RWPE2 (cell line): ENCODE measurements at regions not wholly inside any gene's neighbourhood (a gene's known extent, or its start where the extent isn't known, plus 50 kb on each side); places are given as distances from the start of the nearest gene placed in this dataset.
A peak's percentile ranks its signal among the peaks of the same experiment; 100 is the strongest.

Experiments
- ATAC-seq: fragments of 200-7000 bp; cut with Tn5 transposase; 3 replicates; pipeline ENCODE4 v1.9.1; 2021; ENCODE audit warnings: low read depth
- DNase-seq: peaks from one replicate; pipeline ENCODE4 v3.0.0-alpha.2; 2020; ENCODE audit warnings: low spot score
- H3K27ac ChIP-seq: fragments of 450-650 bp; 2 replicates; pipeline ENCODE4 v1.5.1; 2017; ENCODE audit warnings: mild to moderate bottlenecking; ENCODE audit not compliant: poor library complexity, severe bottlenecking
- H3K27me3 ChIP-seq: fragments of 250-450 bp; sonication (Bioruptor Pico); 2 replicates; pipeline ENCODE4 v1.5.1; 2021; ENCODE audit warnings: mild to moderate bottlenecking, moderate library complexity; ENCODE audit not compliant: insufficient read depth, poor library complexity, severe bottlenecking
- H3K36me3 ChIP-seq: fragments of 250-450 bp; sonication (Bioruptor Pico); 2 replicates; pipeline ENCODE4 v1.5.1; 2020; ENCODE audit warnings: low read depth, mild to moderate bottlenecking, moderate library complexity
- H3K4me1 ChIP-seq: fragments of 250-450 bp; sonication (Bioruptor Pico); 2 replicates; pipeline ENCODE4 v1.5.1; 2021; ENCODE audit warnings: mild to moderate bottlenecking, moderate library complexity; ENCODE audit not compliant: insufficient read depth, poor library complexity, severe bottlenecking
- H3K4me3 ChIP-seq: fragments of 250-450 bp; sonication (Bioruptor Pico); 2 replicates; pipeline ENCODE4 v1.5.1; 2021; ENCODE audit warnings: mild to moderate bottlenecking, moderate library complexity; ENCODE audit not compliant: severe bottlenecking
- H3K9me3 ChIP-seq: fragments of 250-450 bp; sonication (Bioruptor Pico); 2 replicates; pipeline ENCODE4 v1.5.1; 2021; ENCODE audit warnings: mild to moderate bottlenecking, moderate library complexity; ENCODE audit not compliant: severe bottlenecking
- TF ChIP-seq, protein P1 (sequence below): fragments of 450-650 bp; IDR thresholded peaks from one replicate; pipeline ENCODE4 v1.5.1; 2017; ENCODE audit warnings: mild to moderate bottlenecking, moderate library complexity; ENCODE audit not compliant: poor library complexity, severe bottlenecking

DNA sequence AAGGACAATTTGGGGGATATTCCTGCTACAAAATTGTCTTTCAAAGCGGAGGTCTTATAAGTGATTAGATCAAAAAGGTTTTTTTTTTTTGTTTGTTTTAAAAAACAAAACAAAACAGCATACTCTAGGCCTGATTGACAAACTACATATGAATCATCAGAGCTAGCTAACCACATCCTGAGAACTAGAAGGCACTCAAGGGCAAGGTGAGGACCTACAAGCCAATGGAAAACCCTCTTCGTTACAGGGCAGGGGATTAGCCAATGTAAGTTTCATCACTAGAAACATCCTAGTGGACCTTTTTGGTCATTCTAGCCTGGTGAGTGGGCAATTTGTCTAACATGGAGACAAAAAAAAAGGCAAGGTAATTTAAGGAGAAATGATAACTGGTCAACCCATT lies 428.6 kb downstream of the RFC3 start:
- Histone ChIP-seq H3K27me3 (no peaks in the 10 kb centered on the region), H3K4me1 (peaks cover 20% of the 10 kb centered on the region), H3K27ac (peak overlapping the region; percentile 44), H3K36me3 (no peaks in the 10 kb centered on the region), H3K9me3 (no peaks in the 10 kb centered on the region), H3K4me3 (no peak overlapping the region)
- peak; percentile 98 for ATAC-seq
- TF ChIP-seq, protein P1, sequence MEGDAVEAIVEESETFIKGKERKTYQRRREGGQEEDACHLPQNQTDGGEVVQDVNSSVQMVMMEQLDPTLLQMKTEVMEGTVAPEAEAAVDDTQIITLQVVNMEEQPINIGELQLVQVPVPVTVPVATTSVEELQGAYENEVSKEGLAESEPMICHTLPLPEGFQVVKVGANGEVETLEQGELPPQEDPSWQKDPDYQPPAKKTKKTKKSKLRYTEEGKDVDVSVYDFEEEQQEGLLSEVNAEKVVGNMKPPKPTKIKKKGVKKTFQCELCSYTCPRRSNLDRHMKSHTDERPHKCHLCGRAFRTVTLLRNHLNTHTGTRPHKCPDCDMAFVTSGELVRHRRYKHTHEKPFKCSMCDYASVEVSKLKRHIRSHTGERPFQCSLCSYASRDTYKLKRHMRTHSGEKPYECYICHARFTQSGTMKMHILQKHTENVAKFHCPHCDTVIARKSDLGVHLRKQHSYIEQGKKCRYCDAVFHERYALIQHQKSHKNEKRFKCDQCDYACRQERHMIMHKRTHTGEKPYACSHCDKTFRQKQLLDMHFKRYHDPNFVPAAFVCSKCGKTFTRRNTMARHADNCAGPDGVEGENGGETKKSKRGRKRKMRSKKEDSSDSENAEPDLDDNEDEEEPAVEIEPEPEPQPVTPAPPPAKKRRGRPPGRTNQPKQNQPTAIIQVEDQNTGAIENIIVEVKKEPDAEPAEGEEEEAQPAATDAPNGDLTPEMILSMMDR: no peak
- DNase-seq: no peak

DNA sequence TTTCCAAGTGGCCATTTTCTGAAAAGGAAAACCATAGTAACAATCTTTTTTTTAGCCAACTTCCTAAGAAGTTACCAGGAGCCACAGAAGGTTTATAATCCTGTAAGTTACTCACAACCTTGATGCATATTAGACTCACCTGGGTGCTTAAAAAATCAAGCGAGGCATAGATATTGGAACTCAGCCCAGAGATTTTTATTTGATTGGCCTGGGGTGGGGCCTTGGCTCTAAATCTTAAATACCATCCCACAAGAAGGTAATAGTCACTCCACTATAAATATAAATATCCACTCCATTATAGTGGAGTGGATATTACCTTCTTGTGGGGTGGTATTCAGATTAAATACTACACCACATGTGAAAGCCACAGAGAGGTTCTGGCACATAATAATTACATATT lies 429.6 kb downstream of the RFC3 start:
- DNase-seq: no peak
- ATAC-seq: peak; percentile 37; the same call in 2 of the 3 replicates
- peak overlapping the region; percentile 44 for H3K27ac ChIP-seq
- no peaks in the 10 kb centered on the region for H3K27me3 ChIP-seq
- peaks cover 20% of the 10 kb centered on the region for H3K4me1 ChIP-seq
- H3K9me3 ChIP-seq: no peaks in the 10 kb centered on the region
- H3K4me3 ChIP-seq: no peak overlapping the region
- TF ChIP-seq, protein P1: no peak
- no peaks in the 10 kb centered on the region for H3K36me3 ChIP-seq

DNA sequence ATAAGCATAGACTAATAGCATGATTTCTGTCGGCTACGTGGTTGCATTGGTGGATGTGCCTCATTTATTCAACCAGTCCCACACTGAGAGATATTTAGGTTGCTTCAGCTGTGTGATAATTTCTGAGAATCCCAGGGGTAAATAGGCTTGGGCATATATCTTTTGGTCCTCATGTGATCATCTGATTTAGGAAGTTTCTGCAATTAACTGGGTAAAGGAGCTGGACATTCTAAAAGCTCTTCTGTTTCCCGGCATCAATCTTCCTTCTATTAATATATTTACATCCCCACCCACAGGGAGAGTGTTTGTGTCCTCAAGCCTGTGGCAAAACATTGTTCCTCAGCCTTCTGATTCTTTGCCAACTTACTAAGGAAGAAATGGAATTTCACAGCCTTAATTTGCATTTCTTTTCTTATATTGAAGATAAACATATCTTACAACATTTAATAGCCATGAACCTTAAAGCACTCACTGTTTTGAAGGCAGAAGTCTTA lies 431.6 kb downstream of the RFC3 start:
- no peak for ATAC-seq
- Histone ChIP-seq H3K9me3 (no peaks in the 10 kb centered on the region), H3K4me1 (peaks cover 20% of the 10 kb centered on the region), H3K36me3 (no peaks in the 10 kb centered on the region), H3K27ac (no peak overlapping the region), H3K27me3 (no peaks in the 10 kb centered on the region), H3K4me3 (no peak overlapping the region)
- TF ChIP-seq, protein P1: no peak
- DNase-seq: no peak

DNA sequence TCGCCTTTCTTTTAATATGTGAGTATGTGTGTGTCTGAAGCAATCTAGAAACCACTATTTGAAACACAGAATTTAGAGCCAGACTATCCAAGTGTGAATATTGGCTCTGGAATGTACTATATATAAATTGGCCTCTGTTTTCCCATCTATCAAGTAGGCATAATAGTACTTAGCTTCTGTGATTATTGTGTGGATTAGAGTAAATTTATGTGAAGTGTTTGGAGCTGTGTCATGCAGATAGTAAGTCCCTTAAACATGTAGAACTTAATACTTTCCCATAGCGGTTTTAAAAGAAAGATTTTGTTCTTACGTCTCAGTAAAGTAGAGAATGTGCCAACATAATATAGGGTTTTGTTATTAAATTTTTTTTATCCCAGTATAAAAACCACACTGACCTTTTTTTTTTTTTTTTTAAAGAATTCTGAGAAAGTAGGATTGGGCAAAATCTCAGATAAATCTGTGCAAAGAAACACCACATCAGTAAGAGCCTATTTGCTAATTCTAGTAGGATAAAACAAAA lies 432.3 kb downstream of the RFC3 start:
- DNase-seq (no peak), ATAC-seq (no peak)
- Histone ChIP-seq H3K36me3 (no peaks in the 10 kb centered on the region), H3K4me3 (no peak overlapping the region), H3K27me3 (no peaks in the 10 kb centered on the region), H3K4me1 (peaks cover 20% of the 10 kb centered on the region), H3K9me3 (no peaks in the 10 kb centered on the region), H3K27ac (no peak overlapping the region)
- TF ChIP-seq, protein P1: no peak

DNA sequence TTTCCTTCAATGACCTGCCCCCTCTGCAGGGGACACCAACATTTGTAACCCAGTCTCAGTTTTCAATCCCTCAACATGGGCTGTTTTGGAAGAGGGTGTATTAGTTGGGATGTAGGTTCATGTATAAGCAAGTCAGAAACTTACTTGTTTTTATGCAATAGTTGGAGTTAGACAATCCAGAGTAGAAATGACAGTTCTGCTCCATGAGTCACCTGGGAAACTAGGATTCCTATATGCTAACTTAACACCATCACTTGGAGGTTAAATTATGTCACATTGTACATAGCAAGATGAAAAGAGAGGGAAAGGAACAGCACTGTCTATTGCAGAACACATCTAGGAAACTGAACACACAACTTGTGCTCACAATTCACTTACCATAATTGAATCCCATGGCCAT lies 436.4 kb downstream of the RFC3 start:
- Histone ChIP-seq H3K4me1 (no peaks in the 10 kb centered on the region), H3K4me3 (no peak overlapping the region), H3K9me3 (no peaks in the 10 kb centered on the region), H3K27ac (no peak overlapping the region), H3K36me3 (no peaks in the 10 kb centered on the region), H3K27me3 (no peaks in the 10 kb centered on the region)
- no peak for DNase-seq
- ATAC-seq: 0 out of 3 replicates have a peak, but pooled peaks have one; percentile 29
- TF ChIP-seq, protein P1: no peak
